ENCODE measurements at regions not wholly inside any gene's neighbourhood (a gene's known extent, or its start where the extent isn't known, plus 50 kb on each side); places are given as distances from the start of the nearest gene placed in this dataset.
"Not testable (repeated sequence)": the region's sequence is repeated elsewhere in the genome, so short reads cannot be mapped to it uniquely, and the experiment has no call there.

- Mint-ChIP-seq H3K27ac (no peak overlapping the region), H3K4me1 (ENCODE audit: low read depth) (peaks cover 22% of the 10 kb centered on the region), H3K36me3 (no peaks in the 10 kb centered on the region), H3K9me3 (ENCODE audit: low read depth) (no peaks in the 10 kb centered on the region), H3K4me3 (no peak overlapping the region), H3K27me3 (no peaks in the 10 kb centered on the region)
These were observed 86.0 kb upstream of the RET start for GRCh38 chr10:42990721-42991441.

GRCh38 chr10:42991442-42992098, 85.3 kb upstream of the RET start:
- Mint-ChIP-seq H3K27ac (no peak overlapping the region), H3K4me3 (no peak overlapping the region), H3K27me3 (no peaks in the 10 kb centered on the region), H3K9me3 (ENCODE audit: low read depth) (no peaks in the 10 kb centered on the region), H3K4me1 (ENCODE audit: low read depth) (peaks cover 20% of the 10 kb centered on the region), H3K36me3 (no peaks in the 10 kb centered on the region)

- H3K27ac Mint-ChIP-seq, result no peak overlapping the region
- H3K27me3 Mint-ChIP-seq, result no peaks in the 10 kb centered on the region
- peaks cover 15% of the 10 kb centered on the region for H3K4me1 Mint-ChIP-seq (ENCODE audit: low read depth)
- no peaks in the 10 kb centered on the region for H3K36me3 Mint-ChIP-seq
- H3K9me3 Mint-ChIP-seq (ENCODE audit: low read depth), result no peaks in the 10 kb centered on the region
- no peak overlapping the region for H3K4me3 Mint-ChIP-seq
These were observed 84.5 kb upstream of the RET start for GRCh38 chr10:42992156-42992956.

DNA sequence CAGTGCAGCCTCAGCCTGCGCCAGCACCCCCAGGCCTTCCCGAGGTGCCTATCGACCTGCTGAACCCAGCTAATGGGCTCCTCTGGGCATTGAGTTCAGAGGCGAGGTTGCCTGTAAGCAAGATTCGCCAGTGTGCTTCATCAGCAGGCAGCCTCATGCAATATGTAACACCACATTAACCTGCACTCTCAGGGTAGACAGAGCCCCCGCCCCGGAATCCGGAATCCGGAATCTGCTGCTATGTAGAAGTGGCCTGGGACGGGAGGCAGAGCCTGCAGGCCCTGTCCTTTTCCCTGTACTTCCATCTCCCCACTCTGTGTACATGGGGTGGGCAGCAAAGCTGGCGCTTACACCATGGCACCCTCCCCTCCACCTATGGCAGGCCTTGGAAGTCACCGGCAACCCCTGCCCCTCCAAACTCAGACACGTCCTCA, 83.9 kb upstream of the RET start:
- no peaks in the 10 kb centered on the region for H3K27me3 Mint-ChIP-seq

DNA sequence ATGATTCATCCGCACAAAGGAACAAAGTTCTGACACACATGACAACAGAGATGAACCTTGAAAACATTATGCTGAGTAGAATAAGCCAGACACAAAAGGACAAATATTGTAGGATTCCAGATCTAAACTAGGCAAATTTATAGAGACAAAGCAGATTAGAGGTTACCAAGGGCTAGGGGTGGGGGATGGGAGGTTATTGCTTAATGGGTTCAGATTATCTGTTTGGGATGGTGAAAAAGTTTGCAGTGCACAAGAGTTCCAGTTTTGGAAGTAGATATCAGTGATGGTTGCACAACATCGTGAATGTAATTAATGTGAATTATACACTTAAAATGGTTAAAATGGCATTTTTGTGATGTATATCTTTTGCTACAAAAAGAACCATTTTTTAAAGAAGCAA, 82.0 kb upstream of the RET start:
- not testable (repeated sequence) for H3K4me1 Mint-ChIP-seq (ENCODE audit: low read depth); H3K9me3 Mint-ChIP-seq (ENCODE audit: low read depth); H3K27ac Mint-ChIP-seq; H3K36me3 Mint-ChIP-seq; H3K27me3 Mint-ChIP-seq; H3K4me3 Mint-ChIP-seq

More for the DNA sequence above, 83.9 kb upstream of the RET start:
- Mint-ChIP-seq H3K27ac (no peak overlapping the region), H3K9me3 (ENCODE audit: low read depth) (no peaks in the 10 kb centered on the region), H3K4me3 (no peak overlapping the region), H3K36me3 (no peaks in the 10 kb centered on the region), H3K4me1 (ENCODE audit: low read depth) (peaks cover 11% of the 10 kb centered on the region)

DNA sequence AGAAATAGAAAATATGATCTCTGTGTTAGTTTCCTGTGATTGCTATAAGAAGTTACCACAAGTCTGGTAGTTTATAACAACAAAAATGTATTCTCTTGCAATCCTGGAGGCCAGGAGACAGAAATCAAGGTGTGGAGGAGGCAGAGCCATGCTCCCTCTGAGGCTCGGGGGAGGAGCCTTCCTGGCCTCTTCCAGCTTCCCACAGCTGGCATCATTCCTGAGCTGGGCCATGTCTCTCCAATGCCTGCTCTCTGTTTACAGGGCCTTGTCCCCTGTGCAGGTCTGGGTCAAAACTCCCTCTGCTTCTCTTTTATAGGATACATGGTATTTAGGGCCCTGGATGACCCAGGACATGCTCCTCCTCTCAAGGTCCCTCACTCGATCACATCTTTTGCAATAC, 81.3 kb upstream of the RET start:
- Mint-ChIP-seq H3K36me3 (no peaks in the 10 kb centered on the region), H3K27me3 (no peaks in the 10 kb centered on the region), H3K9me3 (ENCODE audit: low read depth) (no peaks in the 10 kb centered on the region), H3K4me1 (ENCODE audit: low read depth) (no peaks in the 10 kb centered on the region), H3K27ac (no peak overlapping the region), H3K4me3 (no peak overlapping the region)

DNA sequence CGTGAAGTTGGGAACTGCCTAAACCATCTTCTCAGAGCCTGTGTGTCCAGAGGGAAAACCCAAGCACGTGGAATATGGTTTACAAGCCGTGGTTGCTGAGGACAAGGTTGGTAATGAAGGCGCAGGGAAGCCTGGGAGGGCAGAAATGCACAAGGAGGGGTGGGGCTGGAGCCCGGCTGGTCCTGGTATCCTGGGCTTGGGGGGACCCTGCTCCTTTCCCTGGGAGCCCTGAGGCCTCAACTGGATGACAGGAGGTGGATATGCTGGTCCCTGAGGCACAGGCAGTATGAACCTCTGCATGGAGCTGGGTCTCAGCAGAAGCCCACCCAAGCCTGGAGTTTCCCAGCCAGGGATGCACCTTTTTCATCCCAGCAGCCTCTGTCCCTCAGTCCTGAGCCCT, 80.3 kb upstream of the RET start:
- Mint-ChIP-seq H3K36me3 (no peaks in the 10 kb centered on the region), H3K9me3 (ENCODE audit: low read depth) (no peaks in the 10 kb centered on the region), H3K27ac (no peak overlapping the region), H3K4me1 (ENCODE audit: low read depth) (no peaks in the 10 kb centered on the region), H3K4me3 (no peak overlapping the region), H3K27me3 (no peaks in the 10 kb centered on the region)

DNA sequence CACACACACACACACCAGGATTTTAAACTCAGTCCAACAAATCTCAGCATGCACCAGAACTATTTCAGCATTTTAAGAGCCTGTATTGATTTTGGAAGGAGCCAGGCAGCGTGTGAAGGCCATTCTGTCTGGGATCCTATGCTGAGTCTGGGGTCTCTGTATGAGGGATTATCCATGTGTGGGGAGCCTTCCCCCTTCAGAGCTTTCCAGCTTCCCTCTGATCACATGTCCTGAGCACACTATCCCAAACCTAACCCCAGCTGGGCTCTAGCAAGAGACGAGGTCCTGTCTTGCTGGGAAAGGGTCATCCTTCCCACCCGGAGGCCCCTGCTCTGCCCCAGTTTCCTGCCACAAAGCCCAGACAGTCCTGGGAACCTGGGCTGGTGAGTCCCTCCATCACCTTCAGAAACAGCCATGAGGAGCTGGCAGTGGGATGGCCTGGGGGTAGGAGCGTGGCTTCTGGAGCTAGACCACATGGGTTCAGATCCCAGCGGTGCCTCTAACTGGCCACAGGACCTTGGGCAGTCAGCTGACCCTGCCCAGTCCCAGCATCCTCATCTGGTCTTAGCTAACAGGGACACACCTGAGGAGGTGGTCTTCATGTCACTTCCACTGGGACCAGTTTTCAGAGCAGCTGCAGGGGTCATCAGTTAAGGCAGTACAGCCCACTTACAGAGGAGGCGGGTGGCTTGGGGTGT, 79.6 kb upstream of the RET start:
- H3K4me1 Mint-ChIP-seq (ENCODE audit: low read depth), result no peaks in the 10 kb centered on the region
- no peaks in the 10 kb centered on the region for H3K9me3 Mint-ChIP-seq (ENCODE audit: low read depth)
- no peak overlapping the region for H3K27ac Mint-ChIP-seq
- no peaks in the 10 kb centered on the region for H3K36me3 Mint-ChIP-seq
- H3K4me3 Mint-ChIP-seq, result no peak overlapping the region
- no peaks in the 10 kb centered on the region for H3K27me3 Mint-ChIP-seq

DNA sequence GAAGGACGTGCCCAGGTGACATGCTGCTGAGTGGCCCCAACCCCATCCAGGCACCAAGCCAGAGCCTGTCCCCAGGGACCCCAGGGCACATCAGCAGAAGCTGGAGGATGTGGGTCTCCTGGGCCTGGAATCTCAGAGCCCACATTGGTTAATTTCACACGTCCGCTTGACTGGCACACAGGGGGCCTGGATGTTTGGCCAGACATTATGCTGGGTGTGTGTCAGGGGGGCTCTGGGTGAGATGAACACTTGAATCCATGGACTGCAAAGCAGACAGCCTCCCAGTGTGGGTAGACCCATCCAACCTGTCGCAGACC, 79.1 kb upstream of the RET start:
- H3K36me3 Mint-ChIP-seq, result no peaks in the 10 kb centered on the region
- no peak overlapping the region for H3K27ac Mint-ChIP-seq
- H3K9me3 Mint-ChIP-seq (ENCODE audit: low read depth), result no peaks in the 10 kb centered on the region
- H3K4me1 Mint-ChIP-seq (ENCODE audit: low read depth), result no peaks in the 10 kb centered on the region
- H3K27me3 Mint-ChIP-seq, result no peaks in the 10 kb centered on the region
- H3K4me3 Mint-ChIP-seq, result no peak overlapping the region

- no peaks in the 10 kb centered on the region for H3K4me1 Mint-ChIP-seq (ENCODE audit: low read depth)
- no peak overlapping the region for H3K27ac Mint-ChIP-seq
These were observed 78.1 kb upstream of the RET start for GRCh38 chr10:42998481-42999384.

DNA sequence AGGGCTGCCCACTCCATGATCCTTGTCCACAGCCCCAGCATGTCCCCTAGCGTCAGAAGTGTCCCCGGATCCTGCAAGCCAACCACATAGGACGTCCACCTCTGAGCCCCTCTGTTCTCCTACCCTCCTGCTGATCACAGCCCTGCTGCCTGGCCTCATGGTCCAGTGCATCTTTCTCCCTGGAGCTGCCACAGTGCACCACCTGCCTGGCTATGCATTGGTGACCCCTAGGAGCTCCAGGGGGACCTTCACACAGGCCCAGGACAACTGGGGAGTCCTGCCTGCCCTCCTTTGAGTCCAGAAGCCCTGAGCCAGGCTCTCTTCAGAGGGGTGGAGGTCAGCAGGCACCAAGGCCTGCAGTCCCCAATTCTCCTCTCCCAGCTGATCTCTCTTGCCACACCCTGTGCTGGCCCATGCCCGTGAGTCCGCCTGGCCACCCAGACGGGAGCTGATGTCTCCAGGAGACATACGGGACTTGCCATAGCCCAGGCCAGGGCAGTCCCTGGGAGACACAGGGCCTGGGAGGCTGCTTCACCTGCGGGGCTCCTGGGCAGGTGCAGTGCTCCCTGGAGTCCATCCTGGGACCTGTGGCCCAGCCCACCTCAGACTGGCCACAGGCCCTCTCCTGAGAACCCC, 77.4 kb upstream of the RET start:
- Mint-ChIP-seq H3K27ac (no peak overlapping the region), H3K4me3 (no peak overlapping the region), H3K4me1 (ENCODE audit: low read depth) (no peaks in the 10 kb centered on the region), H3K36me3 (no peaks in the 10 kb centered on the region), H3K9me3 (ENCODE audit: low read depth) (no peaks in the 10 kb centered on the region), H3K27me3 (no peaks in the 10 kb centered on the region)

More at GRCh38 chr10:42998481-42999384, 78.1 kb upstream of the RET start:
- H3K36me3 Mint-ChIP-seq, result no peaks in the 10 kb centered on the region
- no peak overlapping the region for H3K4me3 Mint-ChIP-seq
- H3K9me3 Mint-ChIP-seq (ENCODE audit: low read depth), result no peaks in the 10 kb centered on the region
- H3K27me3 Mint-ChIP-seq, result no peaks in the 10 kb centered on the region

DNA sequence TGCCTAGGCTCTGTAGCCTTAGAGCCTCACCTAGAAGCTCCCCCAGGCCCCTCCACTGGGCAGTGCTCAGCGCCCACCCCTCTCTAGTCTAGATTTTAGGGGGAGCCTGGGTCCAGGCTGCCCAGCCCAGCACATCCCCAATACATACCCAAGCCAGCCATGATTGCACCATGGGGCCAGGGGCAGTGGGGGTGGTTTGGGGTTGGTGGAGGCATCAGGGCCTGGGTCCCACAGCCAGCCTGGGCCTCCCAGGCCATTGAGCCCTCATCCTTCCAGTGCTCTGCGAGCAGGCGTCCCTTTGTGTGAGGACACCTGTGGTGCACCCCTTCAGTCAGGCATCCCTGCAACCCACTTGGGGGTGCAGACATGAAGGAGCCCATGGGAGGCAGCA, 76.9 kb upstream of the RET start:
- Mint-ChIP-seq H3K4me1 (ENCODE audit: low read depth) (no peaks in the 10 kb centered on the region), H3K9me3 (ENCODE audit: low read depth) (no peaks in the 10 kb centered on the region), H3K36me3 (no peaks in the 10 kb centered on the region), H3K27ac (no peak overlapping the region), H3K4me3 (no peak overlapping the region), H3K27me3 (no peaks in the 10 kb centered on the region)

- Mint-ChIP-seq H3K4me1 (ENCODE audit: low read depth) (no peaks in the 10 kb centered on the region), H3K36me3 (no peaks in the 10 kb centered on the region), H3K27ac (no peak overlapping the region), H3K27me3 (no peaks in the 10 kb centered on the region), H3K4me3 (no peak overlapping the region), H3K9me3 (ENCODE audit: low read depth) (no peaks in the 10 kb centered on the region)
These were observed 76.0 kb upstream of the RET start for GRCh38 chr10:43000651-43001426.
